DND-41 (cell line): ENCODE measurements at regions not wholly inside any gene's neighbourhood (a gene's known extent, or its start where the extent isn't known, plus 50 kb on each side); places are given as distances from the start of the nearest gene placed in this dataset.

Experiments
- CTCF ChIP-seq: IDR thresholded peaks from 2 replicates; pipeline ENCODE4 v1.5.1; 2012; ENCODE audit warnings: borderline replicate concordance, low read length, moderate library complexity, mild to moderate bottlenecking; ENCODE audit not compliant: poor library complexity, severe bottlenecking; ENCODE audit errors: extremely low read depth
- EZH2 ChIP-seq: IDR thresholded peaks from 3 replicates; pipeline ENCODE4 v1.6.1; 2012; ENCODE audit warnings: borderline replicate concordance, low read depth, mild to moderate bottlenecking, moderate library complexity, low read length, inconsistent platforms; ENCODE audit not compliant: severe bottlenecking

GRCh38 chr2:198498048-198498447 lies 693.7 kb downstream of the PLCL1 start:
- TF ChIP-seq CTCF (no peak), EZH2 (no peak)
